ENCODE measurements at regions not wholly inside any gene's neighbourhood (a gene's known extent, or its start where the extent isn't known, plus 50 kb on each side); places are given as distances from the start of the nearest gene placed in this dataset.

DNA sequence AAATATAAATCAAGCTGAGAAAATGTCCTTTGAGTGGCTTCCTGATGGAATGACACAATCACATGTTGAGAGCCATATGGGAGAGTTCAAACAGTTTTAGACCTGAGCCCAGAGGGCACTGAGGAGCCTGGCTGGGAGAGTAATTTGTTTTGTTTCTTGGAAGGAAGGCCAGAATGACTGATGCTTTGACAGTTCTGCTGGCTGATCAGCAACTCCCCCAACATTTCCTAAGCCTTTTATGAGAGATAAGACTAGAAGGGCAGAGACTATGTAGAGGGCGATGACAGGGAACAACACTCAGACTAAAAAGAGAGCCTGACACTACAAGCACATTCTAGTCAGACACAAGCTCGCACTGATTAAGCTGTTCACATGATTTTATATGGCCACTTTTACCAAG, 169.2 kb downstream of the COX7C start:
- DNase-seq (ENCODE audit: low read depth, low spot score), result no peak
- no peaks in the 10 kb centered on the region for H3K9me1 ChIP-seq (replicated peaks; ENCODE audit: control insufficient read depth, extremely low read depth, insufficient read depth, low read length)
- no peak for FAIRE-seq

More for the DNA sequence above, 169.2 kb downstream of the COX7C start:
- Histone ChIP-seq H3K27ac (ENCODE audit: insufficient read depth, low read depth, low read length) (no peak overlapping the region), H3K4me3 (replicated peaks in 1 of 3; ENCODE audit: insufficient read depth in 1 of 3, low read depth in 1 of 3, low read length in 3 of 3) (no peak overlapping the region), H3K9me3 (replicated peaks; ENCODE audit: control insufficient read depth, insufficient read depth, low read length) (no peaks in the 10 kb centered on the region), H3K4me1 (ENCODE audit: control insufficient read depth, extremely low read depth, insufficient read depth, low read length) (no peaks in the 10 kb centered on the region), H2AFZ (ENCODE audit: low read depth, low read length) (no peak overlapping the region), H3K79me2 (ENCODE audit: control insufficient read depth, insufficient read depth, low read length) (no peaks in the 10 kb centered on the region), H4K20me1 (replicated peaks; ENCODE audit: control insufficient read depth, extremely low read depth, insufficient read depth, low read length) (no peaks in the 10 kb centered on the region), H3K36me3 (ENCODE audit: control insufficient read depth in 2 of 2, extremely low read depth in 1 of 2, insufficient read depth in 2 of 2, low read length in 2 of 2) (no peaks in the 10 kb centered on the region), H3K27me3 (ENCODE audit: control insufficient read depth in 2 of 2, insufficient read depth in 2 of 2, low read length in 2 of 2) (no peaks in the 10 kb centered on the region), H3K9ac (replicated peaks; ENCODE audit: extremely low read depth, insufficient read depth, low read length) (no peak overlapping the region), H3K4me2 (ENCODE audit: insufficient read depth, low read length) (no peak overlapping the region)
- ChIA-PET CTCF (no interaction called here), POLR2A (no interaction called here)
- BruUV-seq (replicated peaks), result no TSS peak
- intact Hi-C loops (cut with micrococcal nuclease) (no loop called here), dilution Hi-C loops (cut with MboI; ENCODE audit: extremely low pct_ligation_motif_present, low sequenced_read_pairs) (no loop called here)
- TF ChIP-seq, protein P1, sequence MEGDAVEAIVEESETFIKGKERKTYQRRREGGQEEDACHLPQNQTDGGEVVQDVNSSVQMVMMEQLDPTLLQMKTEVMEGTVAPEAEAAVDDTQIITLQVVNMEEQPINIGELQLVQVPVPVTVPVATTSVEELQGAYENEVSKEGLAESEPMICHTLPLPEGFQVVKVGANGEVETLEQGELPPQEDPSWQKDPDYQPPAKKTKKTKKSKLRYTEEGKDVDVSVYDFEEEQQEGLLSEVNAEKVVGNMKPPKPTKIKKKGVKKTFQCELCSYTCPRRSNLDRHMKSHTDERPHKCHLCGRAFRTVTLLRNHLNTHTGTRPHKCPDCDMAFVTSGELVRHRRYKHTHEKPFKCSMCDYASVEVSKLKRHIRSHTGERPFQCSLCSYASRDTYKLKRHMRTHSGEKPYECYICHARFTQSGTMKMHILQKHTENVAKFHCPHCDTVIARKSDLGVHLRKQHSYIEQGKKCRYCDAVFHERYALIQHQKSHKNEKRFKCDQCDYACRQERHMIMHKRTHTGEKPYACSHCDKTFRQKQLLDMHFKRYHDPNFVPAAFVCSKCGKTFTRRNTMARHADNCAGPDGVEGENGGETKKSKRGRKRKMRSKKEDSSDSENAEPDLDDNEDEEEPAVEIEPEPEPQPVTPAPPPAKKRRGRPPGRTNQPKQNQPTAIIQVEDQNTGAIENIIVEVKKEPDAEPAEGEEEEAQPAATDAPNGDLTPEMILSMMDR (IDR thresholded peaks at IDR 0.05; ENCODE audit: extremely low read depth in 1 of 2, insufficient read depth in 1 of 2, low read depth in 1 of 2, low read length in 2 of 2), result no peak
- no peak for TF ChIP-seq FOS (IDR thresholded peaks at IDR 0.05; ENCODE audit: borderline replicate concordance, insufficient read depth, low read length)
- TF ChIP-seq POLR2AphosphoS5 (IDR thresholded peaks at IDR 0.05; ENCODE audit: insufficient read depth, low read depth, low read length), result no peak
- TF ChIP-seq POLR2A (IDR thresholded peaks at IDR 0.05; ENCODE audit: low read depth, low read length), result no peak
- no peak for TF ChIP-seq MYC (IDR thresholded peaks at IDR 0.05; ENCODE audit: low read depth, low read length)
- no peak for TF ChIP-seq GATA2 (IDR thresholded peaks at IDR 0.05; ENCODE audit: insufficient read depth, insufficient read length, low read depth, low read length)
- no peak for TF ChIP-seq EZH2 (IDR thresholded peaks at IDR 0.05; ENCODE audit: borderline replicate concordance, low read depth, low read length, severe bottlenecking)
- TF ChIP-seq JUN (IDR thresholded peaks at IDR 0.05; ENCODE audit: borderline replicate concordance, insufficient read depth, insufficient read length, low read depth), result no peak
- TF ChIP-seq, protein P2, sequence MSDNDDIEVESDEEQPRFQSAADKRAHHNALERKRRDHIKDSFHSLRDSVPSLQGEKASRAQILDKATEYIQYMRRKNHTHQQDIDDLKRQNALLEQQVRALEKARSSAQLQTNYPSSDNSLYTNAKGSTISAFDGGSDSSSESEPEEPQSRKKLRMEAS (IDR thresholded peaks at IDR 0.05; ENCODE audit: insufficient read depth, insufficient read length), result no peak
